Stimulated activated CD8-positive, alpha-beta memory T cell treated with anti-CD3 and anti-CD28 coated beads, Interleukin-12 subunit alpha, Interleukin-12 subunit beta, amount 100 ng/mL, for 1 hour (primary cell): ENCODE measurements at regions not wholly inside any gene's neighbourhood (a gene's known extent, or its start where the extent isn't known, plus 50 kb on each side); places are given as distances from the start of the nearest gene placed in this dataset.
"Not testable (repeated sequence)": the region's sequence is repeated elsewhere in the genome, so short reads cannot be mapped to it uniquely, and the experiment has no call there.

Source experiments
- DNase-seq: peaks from one replicate; pipeline ENCODE4 v3.0.0-alpha.2; 2020; ENCODE audit warnings: low read depth

GRCh38 chr1:99444211-99444927 is 180.1 kb downstream of the PLPPR4 start:
- not testable (repeated sequence) for DNase-seq

- no peak for DNase-seq
Measured at GRCh38 chr1:99445071-99445470, 180.8 kb downstream of the PLPPR4 start.

- no peak for DNase-seq
Measured at GRCh38 chr1:99445486-99445885, 181.2 kb downstream of the PLPPR4 start.

DNA sequence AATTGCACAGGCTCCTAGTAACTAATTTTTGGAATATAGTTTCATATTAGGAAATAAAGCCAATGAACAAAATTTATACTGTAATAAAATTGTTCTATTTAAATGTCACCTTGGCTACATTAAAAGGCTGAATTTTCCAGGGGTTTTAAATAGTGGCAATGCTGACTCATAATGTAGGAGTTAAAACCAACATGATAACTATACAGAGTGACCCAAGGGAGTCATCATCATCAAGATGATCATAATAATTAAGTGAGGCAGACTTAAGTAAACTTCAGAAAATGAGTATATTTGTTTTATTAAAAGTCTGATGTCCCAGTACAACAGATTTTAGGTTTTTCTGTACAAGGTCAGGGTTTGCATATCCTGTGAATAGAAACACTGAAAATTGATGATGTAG is 183.4 kb downstream of the PLPPR4 start:
- no peak for DNase-seq

- DNase-seq = no peak
Measured at GRCh38 chr1:99455760-99456159, 190.2 kb upstream of the PALMD start.

GRCh38 chr1:99456536-99456935 is 189.4 kb upstream of the PALMD start:
- DNase-seq = no peak

DNA sequence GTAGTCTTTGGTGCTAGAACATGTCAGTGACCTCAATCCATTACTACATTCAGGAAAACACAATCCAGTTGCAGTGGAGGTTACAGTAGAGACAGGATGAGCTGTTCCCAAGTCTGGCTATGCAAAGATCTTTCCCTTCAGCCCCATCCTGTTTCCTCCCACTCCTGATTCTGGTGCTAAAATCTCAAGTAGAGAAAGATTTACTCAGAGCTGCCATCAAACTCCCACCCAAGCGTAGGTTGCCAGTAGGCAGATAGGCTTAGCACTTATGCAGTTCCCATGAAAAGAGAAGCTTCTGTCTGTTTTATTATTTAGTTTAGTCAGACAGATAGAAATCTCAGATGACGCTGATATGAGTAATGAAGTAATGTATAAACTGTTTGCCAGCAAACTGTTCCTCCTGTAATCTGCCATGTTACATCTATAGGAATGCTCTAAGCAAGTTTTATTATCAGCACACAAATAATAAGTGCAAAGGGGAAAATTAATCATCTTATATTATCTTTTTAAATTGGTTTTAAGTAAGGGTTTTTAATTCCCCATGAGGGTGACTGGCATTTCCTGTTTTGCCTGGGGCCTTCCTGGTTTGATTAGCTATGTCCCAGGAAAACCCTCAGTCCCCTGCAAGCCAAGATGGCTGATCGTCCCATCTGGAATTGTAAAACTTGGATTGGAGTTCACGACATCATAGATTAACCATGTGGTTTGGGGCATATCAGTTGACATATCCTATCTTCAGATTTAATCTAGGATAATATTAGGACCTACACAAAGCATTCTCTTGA is 188.3 kb upstream of the PALMD start:
- DNase-seq = no peak

DNA sequence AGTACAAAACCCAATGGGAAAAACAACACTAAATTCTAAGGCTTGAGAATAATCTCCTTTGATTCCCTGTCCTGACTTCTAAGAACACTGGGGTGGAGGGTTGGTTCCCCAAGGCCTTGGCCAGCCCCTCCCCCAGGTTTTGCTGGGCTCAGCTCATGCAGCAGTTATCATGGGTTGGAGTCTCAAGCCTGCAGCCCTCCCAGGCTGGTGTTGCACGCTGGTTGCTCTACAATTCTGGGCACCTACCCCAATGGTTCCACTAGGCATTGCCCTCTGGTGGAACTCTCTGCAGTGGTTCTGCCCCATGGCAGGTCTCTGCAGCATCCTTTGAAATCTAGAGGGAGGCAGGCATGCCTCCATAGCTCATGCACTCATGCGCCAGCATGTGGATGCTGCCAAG is 184.4 kb upstream of the PALMD start:
- DNase-seq = no peak

DNA sequence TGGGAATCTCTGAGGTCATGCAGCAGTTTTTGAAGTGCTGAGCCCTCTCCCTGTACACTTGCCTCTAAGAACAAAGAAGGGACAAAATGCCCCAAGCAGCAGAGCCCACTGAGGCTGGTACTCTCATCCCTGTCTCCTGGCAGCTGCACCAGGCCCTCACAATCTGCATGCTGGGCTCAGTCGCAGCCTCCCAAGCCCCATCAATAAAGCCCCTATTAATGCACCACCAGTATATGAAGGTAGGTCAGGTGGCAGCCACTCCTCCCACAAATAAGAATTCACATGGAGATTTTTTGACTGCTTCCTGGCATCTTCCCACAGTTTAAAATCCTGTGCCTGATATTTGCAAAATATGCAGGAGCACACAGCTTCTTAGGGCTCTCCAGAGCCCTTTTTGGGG is 181.2 kb upstream of the PALMD start:
- DNase-seq = no peak

GRCh38 chr1:99465176-99465900 is 180.6 kb upstream of the PALMD start:
- DNase-seq = no peak

- DNase-seq = no peak
Measured at GRCh38 chr1:99467645-99468044, 178.3 kb upstream of the PALMD start.

- DNase-seq = no peak
Measured at GRCh38 chr1:99469550-99469971, 176.4 kb upstream of the PALMD start.

DNA sequence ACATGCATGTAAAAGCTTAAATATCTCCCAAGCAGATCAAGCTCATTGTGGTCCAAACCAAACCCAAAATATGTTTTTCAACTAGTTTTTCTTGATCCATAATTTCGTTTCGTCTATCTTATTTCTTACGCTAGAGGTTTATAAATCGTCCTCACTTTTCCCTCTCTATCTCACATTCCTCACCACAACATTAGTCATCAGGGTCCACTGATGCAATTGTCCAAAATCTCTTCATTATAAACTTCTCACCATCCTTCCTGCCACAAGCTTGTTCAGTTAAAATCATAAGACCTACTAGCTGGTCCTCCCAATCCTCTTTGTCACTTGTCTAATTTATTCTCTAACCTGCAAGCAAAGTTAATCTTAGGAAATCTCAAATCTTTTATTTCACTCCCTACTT is 173.0 kb upstream of the PALMD start:
- DNase-seq = no peak

- no peak for DNase-seq
Measured at GRCh38 chr1:99474350-99474893, 171.5 kb upstream of the PALMD start.

GRCh38 chr1:99476058-99476457 is 169.9 kb upstream of the PALMD start:
- no peak for DNase-seq

DNA sequence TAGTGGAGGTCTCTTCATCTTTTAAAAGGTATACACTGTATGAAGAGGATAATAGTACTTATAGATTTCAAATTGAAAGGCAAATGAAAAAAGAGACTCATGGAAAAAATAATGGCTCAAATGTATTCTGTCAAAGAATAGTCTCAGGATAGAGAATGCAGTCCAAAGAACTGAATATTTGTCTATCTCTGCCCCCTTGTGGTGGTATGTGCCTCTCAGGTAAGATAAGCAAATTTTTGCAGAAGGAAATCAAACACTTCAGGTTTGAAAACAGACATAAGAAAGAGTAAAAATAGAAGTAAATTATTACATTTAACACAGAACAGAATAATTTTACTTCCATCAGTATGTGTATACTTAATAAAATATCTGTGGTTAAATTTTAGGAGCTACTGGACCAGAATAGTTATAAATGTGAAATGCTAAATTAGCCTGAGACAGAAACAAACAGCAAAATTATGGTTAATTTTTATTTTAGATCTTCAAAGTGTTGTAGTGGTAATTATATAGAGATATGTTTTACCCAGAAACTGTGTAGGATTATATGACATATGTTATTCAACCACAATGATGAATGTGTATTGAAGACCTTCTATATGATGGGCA is 164.4 kb upstream of the PALMD start:
- DNase-seq = peak; percentile 2

- no peak for DNase-seq
Measured at GRCh38 chr1:99482286-99482685, 163.6 kb upstream of the PALMD start.

DNA sequence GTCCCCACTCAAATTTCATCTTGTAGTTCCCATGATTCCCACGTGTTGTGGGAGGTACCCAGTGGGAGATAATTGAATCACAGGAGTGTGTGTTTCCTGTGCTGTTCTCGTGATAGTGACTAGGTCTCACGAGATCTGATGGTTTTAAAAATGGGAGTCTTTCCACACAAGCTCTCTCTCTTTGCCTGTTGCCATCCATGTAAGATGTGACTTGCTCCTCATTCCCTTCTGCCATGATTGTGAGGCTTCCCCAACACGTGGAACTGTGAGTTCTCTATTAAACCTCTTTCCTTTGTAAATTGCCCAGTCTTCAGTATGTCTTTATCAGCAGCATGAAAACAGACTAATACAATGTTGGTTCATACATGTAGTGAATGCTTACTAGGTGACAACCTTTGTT is 163.2 kb upstream of the PALMD start:
- no peak for DNase-seq

- DNase-seq = no peak
Measured at GRCh38 chr1:99490031-99490430, 155.9 kb upstream of the PALMD start.

DNA sequence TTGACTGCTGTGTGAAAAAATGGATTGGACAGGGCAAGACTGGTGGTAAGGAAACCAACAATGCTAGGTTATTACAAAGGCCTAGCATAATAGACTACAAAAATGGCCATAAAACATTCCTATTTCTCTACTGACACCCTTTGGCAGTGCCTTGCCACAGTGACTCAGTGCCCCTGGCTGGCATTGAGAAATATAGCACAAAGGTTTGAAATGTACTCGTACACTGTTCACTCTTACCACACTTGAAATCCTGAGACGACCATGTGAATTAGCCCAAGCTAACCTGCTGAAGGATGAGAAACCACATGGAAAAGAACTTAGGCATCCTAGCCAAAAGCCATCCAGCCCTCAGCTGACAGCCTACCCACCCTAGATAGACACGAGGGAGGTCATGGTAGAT is 149.8 kb upstream of the PALMD start:
- no peak for DNase-seq

DNA sequence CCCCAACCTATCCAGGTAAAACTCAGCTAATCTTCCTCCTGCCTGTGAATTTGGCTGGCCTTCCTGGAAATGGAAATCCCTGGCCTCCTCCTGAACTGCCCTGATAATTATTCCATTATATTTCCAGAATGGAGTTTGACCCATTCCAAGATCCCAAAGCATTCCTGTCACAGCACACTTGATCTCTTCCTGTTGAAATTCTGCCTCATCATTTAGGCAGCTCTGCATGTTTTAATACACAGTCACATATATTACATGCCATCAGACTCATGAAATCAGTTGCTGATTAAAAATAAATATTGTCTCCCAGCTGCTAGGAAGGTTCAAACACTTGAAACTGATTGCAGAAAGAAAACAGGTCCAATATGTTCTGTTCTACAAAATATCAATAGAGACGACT is 148.2 kb upstream of the PALMD start:
- DNase-seq = no peak

GRCh38 chr1:99500541-99500940 is 145.4 kb upstream of the PALMD start:
- no peak for DNase-seq
